ENCODE measurements at regions not wholly inside any gene's neighbourhood (a gene's known extent, or its start where the extent isn't known, plus 50 kb on each side); places are given as distances from the start of the nearest gene placed in this dataset.
"Not testable (repeated sequence)": the region's sequence is repeated elsewhere in the genome, so short reads cannot be mapped to it uniquely, and the experiment has no call there.

- Histone ChIP-seq H3K4me3 (ENCODE audit: low read length) (no peak overlapping the region), H3K4me1 (ENCODE audit: insufficient read depth, low read length) (no peaks in the 10 kb centered on the region), H3K27ac (ENCODE audit: low read depth, low read length) (no peak overlapping the region), H3K27me3 (ENCODE audit: insufficient read depth, low read length, poor library complexity, severe bottlenecking) (no peaks in the 10 kb centered on the region), H3K36me3 (ENCODE audit: insufficient read depth, low read length) (no peaks in the 10 kb centered on the region), H3K9me3 (ENCODE audit: low read length) (no peaks in the 10 kb centered on the region)
- POLR2A ChIA-PET = no interaction called here
- Mint-ChIP-seq H3K27me3 (no peaks in the 10 kb centered on the region), H3K4me1 (no peaks in the 10 kb centered on the region), H3K4me3 (no peak overlapping the region), H3K9me3 (peaks cover 4 to 36% (median 10%) of the 10 kb centered on the region in 5 donors), H3K27ac (no peak overlapping the region), H3K36me3 (no peaks in the 10 kb centered on the region)
- no peak for DNase-seq
- CTCF ChIA-PET = no interaction called here
These were observed 724.5 kb upstream of the RAG2 start for GRCh38 chr11:37322333-37323194.

GRCh38 chr11:37320921-37321320, 722.9 kb upstream of the RAG2 start:
- H3K9me3 ChIP-seq (ENCODE audit: low read length) = no peaks in the 10 kb centered on the region
- H3K27ac ChIP-seq (ENCODE audit: low read depth, low read length) = no peak overlapping the region
- H3K4me3 ChIP-seq (ENCODE audit: low read length) = no peak overlapping the region
- POLR2A ChIA-PET = no interaction called here
- DNase-seq = no peak
- Mint-ChIP-seq H3K36me3 (no peaks in the 10 kb centered on the region), H3K4me3 (no peak overlapping the region), H3K4me1 (no peaks in the 10 kb centered on the region), H3K27me3 (no peaks in the 10 kb centered on the region), H3K9me3 (peaks cover 4 to 36% (median 10%) of the 10 kb centered on the region in 5 donors), H3K27ac (no peak overlapping the region)
- H3K4me1 ChIP-seq (ENCODE audit: insufficient read depth, low read length) = no peaks in the 10 kb centered on the region
- CTCF ChIA-PET = no interaction called here
- no peaks in the 10 kb centered on the region for H3K36me3 ChIP-seq (ENCODE audit: insufficient read depth, low read length)
- H3K27me3 ChIP-seq (ENCODE audit: insufficient read depth, low read length, poor library complexity, severe bottlenecking) = no peaks in the 10 kb centered on the region

GRCh38 chr11:37317803-37318202, 719.8 kb upstream of the RAG2 start:
- H3K9me3 Mint-ChIP-seq = peaks cover 4 to 42% (median 11%) of the 10 kb centered on the region in 5 donors

GRCh38 chr11:37313266-37313665, 715.2 kb upstream of the RAG2 start:
- no peak for DNase-seq
- Histone ChIP-seq H3K36me3 (ENCODE audit: insufficient read depth, low read length) (no peaks in the 10 kb centered on the region), H3K27ac (ENCODE audit: low read depth, low read length) (no peak overlapping the region), H3K4me3 (ENCODE audit: low read length) (no peak overlapping the region), H3K27me3 (ENCODE audit: insufficient read depth, low read length, poor library complexity, severe bottlenecking) (no peaks in the 10 kb centered on the region), H3K9me3 (ENCODE audit: low read length) (no peaks in the 10 kb centered on the region), H3K4me1 (ENCODE audit: insufficient read depth, low read length) (no peaks in the 10 kb centered on the region)
- Mint-ChIP-seq H3K9me3 (peaks cover 7 to 40% (median 17%) of the 10 kb centered on the region in 5 donors), H3K4me1 (no peaks in the 10 kb centered on the region), H3K27ac (no peak overlapping the region), H3K27me3 (no peaks in the 10 kb centered on the region), H3K4me3 (no peak overlapping the region), H3K36me3 (no peaks in the 10 kb centered on the region)
- CTCF ChIA-PET = no interaction called here
- POLR2A ChIA-PET = no interaction called here

More at GRCh38 chr11:37317803-37318202, 719.8 kb upstream of the RAG2 start:
- no peaks in the 10 kb centered on the region for H3K9me3 ChIP-seq (ENCODE audit: low read length)
- Mint-ChIP-seq H3K27ac (no peak overlapping the region), H3K4me3 (no peak overlapping the region), H3K36me3 (no peaks in the 10 kb centered on the region), H3K27me3 (no peaks in the 10 kb centered on the region), H3K4me1 (no peaks in the 10 kb centered on the region)
- POLR2A ChIA-PET = no interaction called here
- no peaks in the 10 kb centered on the region for H3K27me3 ChIP-seq (ENCODE audit: insufficient read depth, low read length, poor library complexity, severe bottlenecking)
- H3K27ac ChIP-seq (ENCODE audit: low read depth, low read length) = no peak overlapping the region
- CTCF ChIA-PET = no interaction called here
- H3K4me3 ChIP-seq (ENCODE audit: low read length) = no peak overlapping the region
- no peaks in the 10 kb centered on the region for H3K36me3 ChIP-seq (ENCODE audit: insufficient read depth, low read length)
- no peak for DNase-seq
- no peaks in the 10 kb centered on the region for H3K4me1 ChIP-seq (ENCODE audit: insufficient read depth, low read length)

- Histone ChIP-seq H3K27me3 (ENCODE audit: insufficient read depth, low read length, poor library complexity, severe bottlenecking) (no peaks in the 10 kb centered on the region), H3K27ac (ENCODE audit: low read depth, low read length) (no peak overlapping the region), H3K36me3 (ENCODE audit: insufficient read depth, low read length) (no peaks in the 10 kb centered on the region), H3K4me3 (ENCODE audit: low read length) (no peak overlapping the region), H3K9me3 (ENCODE audit: low read length) (no peaks in the 10 kb centered on the region), H3K4me1 (ENCODE audit: insufficient read depth, low read length) (no peaks in the 10 kb centered on the region)
- no peak for DNase-seq
- Mint-ChIP-seq H3K27me3 (no peaks in the 10 kb centered on the region), H3K4me3 (no peak overlapping the region), H3K9me3 (peaks cover 10 to 45% (median 12%) of the 10 kb centered on the region in 5 donors), H3K4me1 (no peaks in the 10 kb centered on the region), H3K27ac (no peak overlapping the region), H3K36me3 (no peaks in the 10 kb centered on the region)
- ChIA-PET CTCF (no interaction called here), POLR2A (no interaction called here)
These were observed 708.5 kb upstream of the RAG2 start for GRCh38 chr11:37306563-37306962.

- peaks cover 11 to 43% (median 24%) of the 10 kb centered on the region in 5 donors for H3K9me3 Mint-ChIP-seq
- CTCF ChIA-PET; H3K27ac Mint-ChIP-seq; H3K4me1 ChIP-seq (ENCODE audit: insufficient read depth, low read length); POLR2A ChIA-PET; H3K36me3 ChIP-seq (ENCODE audit: insufficient read depth, low read length); DNase-seq; H3K4me3 ChIP-seq (ENCODE audit: low read length); H3K27me3 ChIP-seq (ENCODE audit: insufficient read depth, low read length, poor library complexity, severe bottlenecking); H3K9me3 ChIP-seq (ENCODE audit: low read length); H3K4me1 Mint-ChIP-seq; H3K4me3 Mint-ChIP-seq; H3K36me3 Mint-ChIP-seq; H3K27ac ChIP-seq (ENCODE audit: low read depth, low read length); H3K27me3 Mint-ChIP-seq: not testable (repeated sequence)
These were observed 703.4 kb upstream of the RAG2 start for GRCh38 chr11:37301405-37301804.

GRCh38 chr11:37298173-37298572, 700.1 kb upstream of the RAG2 start:
- no peaks in the 10 kb centered on the region for H3K27me3 ChIP-seq (ENCODE audit: insufficient read depth, low read length, poor library complexity, severe bottlenecking)
- Mint-ChIP-seq H3K27me3 (no peaks in the 10 kb centered on the region), H3K27ac (no peak overlapping the region), H3K4me3 (no peak overlapping the region), H3K9me3 (peaks cover 10 to 40% (median 21%) of the 10 kb centered on the region in 5 donors), H3K4me1 (no peaks in the 10 kb centered on the region), H3K36me3 (no peaks in the 10 kb centered on the region)
- no peaks in the 10 kb centered on the region for H3K36me3 ChIP-seq (ENCODE audit: insufficient read depth, low read length)
- no peaks in the 10 kb centered on the region for H3K4me1 ChIP-seq (ENCODE audit: insufficient read depth, low read length)
- no peaks in the 10 kb centered on the region for H3K9me3 ChIP-seq (ENCODE audit: low read length)
- no peak for DNase-seq
- no peak overlapping the region for H3K27ac ChIP-seq (ENCODE audit: low read depth, low read length)
- CTCF ChIA-PET = no interaction called here
- no peak overlapping the region for H3K4me3 ChIP-seq (ENCODE audit: low read length)
- POLR2A ChIA-PET = no interaction called here

- ChIA-PET POLR2A (no interaction called here), CTCF (no interaction called here)
- no peaks in the 10 kb centered on the region for H3K4me1 ChIP-seq (ENCODE audit: insufficient read depth, low read length)
- peaks cover 7 to 39% (median 18%) of the 10 kb centered on the region in 5 donors for H3K9me3 Mint-ChIP-seq
- no peaks in the 10 kb centered on the region for H3K9me3 ChIP-seq (ENCODE audit: low read length)
- no peak overlapping the region for H3K27ac Mint-ChIP-seq
- no peak overlapping the region for H3K27ac ChIP-seq (ENCODE audit: low read depth, low read length)
- H3K4me1 Mint-ChIP-seq = no peaks in the 10 kb centered on the region
- no peak for DNase-seq
- no peaks in the 10 kb centered on the region for H3K36me3 Mint-ChIP-seq
- no peaks in the 10 kb centered on the region for H3K27me3 ChIP-seq (ENCODE audit: insufficient read depth, low read length, poor library complexity, severe bottlenecking)
- no peak overlapping the region for H3K4me3 ChIP-seq (ENCODE audit: low read length)
- no peak overlapping the region for H3K4me3 Mint-ChIP-seq
- no peaks in the 10 kb centered on the region for H3K27me3 Mint-ChIP-seq
- no peaks in the 10 kb centered on the region for H3K36me3 ChIP-seq (ENCODE audit: insufficient read depth, low read length)
These were observed 688.9 kb upstream of the RAG2 start for GRCh38 chr11:37286890-37287289.

All from CD8-positive, alpha-beta memory T cell (primary cell).